ENCODE measurements at regions not wholly inside any gene's neighbourhood (a gene's known extent, or its start where the extent isn't known, plus 50 kb on each side); places are given as distances from the start of the nearest gene placed in this dataset.

DNA sequence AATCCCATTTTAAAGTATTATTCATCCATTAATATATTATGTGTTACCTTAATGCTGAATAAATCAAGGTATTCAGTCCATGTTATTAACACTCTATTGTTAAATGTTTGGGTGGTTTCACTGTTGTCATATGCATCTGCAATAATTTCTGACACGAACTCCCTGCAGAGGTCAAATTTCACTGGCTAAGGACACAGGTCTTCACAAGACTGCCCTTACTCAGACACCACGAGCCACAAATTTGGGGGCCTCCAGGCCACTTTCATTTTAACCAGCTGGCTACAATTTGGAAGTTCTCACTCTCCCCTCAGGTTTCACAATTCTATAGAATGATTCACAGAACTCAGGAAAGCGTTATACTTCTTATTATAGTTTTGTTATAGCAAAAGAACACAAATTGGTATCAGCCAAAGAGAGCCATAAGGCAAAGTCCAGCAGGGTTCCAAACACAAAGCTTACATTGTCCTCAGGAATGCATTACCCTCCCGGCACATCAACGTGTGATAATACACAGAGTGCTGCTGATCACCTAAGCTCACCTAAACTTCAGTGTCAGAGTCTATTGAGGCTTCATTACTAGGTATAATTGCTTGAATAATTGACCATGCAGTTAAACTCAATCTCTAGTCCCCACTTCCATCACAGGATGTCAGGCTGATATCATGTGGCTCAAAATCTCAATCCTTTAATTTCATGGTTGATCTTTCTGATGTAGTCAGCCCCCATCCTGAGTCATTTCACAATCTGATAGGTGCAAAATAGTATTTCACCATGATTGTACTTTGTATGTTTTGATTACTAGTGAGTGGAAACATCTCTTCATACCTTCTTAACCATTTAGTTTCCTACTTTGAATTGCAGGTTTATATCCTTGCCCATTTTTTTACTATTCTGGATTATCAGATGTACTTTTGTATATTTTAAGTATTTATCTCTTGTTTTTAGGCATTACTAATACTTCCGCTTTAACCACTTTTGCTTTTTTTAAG is 441.4 kb upstream of the AGTR1 start:
- ATAC-seq (no peak), DNase-seq (ENCODE audit: low spot score) (no peak)

DNA sequence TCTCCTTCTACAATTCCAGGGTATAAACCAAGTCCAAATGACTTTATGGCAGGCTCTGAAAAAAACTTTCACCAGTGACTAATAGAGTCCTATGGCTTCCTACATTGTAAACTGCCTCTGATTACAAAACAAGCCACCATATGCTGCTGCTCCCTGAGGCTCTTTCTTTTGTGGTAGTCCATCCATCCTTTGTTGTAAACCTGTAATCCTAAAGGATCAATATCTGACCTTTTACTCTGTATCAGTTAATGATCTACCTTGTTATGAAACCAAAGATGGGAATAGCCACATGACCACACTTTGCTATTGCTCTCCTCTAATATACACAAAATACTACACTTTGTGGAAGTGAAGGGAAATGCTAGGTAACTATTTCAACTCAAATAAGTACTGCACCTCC is 434.7 kb upstream of the AGTR1 start:
- ATAC-seq (peak; percentile 60), DNase-seq (ENCODE audit: low spot score) (no peak)

DNA sequence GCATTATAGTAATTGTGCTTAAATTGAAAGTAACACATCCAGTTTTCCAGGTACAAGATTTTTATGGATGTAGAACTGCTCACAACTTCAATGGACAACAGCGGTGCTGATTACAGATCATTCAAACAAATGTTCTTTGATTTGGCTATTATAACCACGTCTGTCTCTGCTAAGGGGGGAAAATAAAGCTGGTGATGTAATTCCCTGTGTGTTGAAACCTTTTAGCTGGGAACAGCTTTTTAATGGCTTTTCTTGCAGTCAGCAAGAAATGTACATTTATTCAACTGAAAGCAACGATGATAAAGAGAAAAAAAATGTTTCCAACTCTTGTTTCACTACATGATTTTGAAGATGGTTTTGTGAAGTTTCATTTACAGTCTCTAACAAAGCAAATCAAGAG is 431.9 kb upstream of the AGTR1 start:
- ATAC-seq (no peak), DNase-seq (ENCODE audit: low spot score) (no peak)

DNA sequence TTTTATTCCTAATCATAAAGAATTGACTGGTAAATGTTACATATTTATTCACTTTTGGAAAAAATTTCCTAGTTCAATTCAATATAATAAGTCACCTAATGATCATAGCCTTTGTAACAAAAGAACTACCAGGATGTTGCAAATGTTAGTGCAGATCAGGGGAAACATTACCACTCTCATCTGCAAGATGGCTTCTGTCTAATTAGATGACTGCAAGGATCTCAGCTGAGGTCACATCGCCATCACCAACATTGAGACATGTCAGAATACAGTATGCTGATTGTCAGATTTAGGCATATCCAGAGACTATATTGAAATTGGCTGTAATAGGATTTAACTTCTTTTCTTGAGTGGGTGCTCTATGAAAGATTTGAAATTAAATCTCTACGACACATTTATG is 431.4 kb upstream of the AGTR1 start:
- no peak for DNase-seq (ENCODE audit: low spot score)
- ATAC-seq, result no peak

DNA sequence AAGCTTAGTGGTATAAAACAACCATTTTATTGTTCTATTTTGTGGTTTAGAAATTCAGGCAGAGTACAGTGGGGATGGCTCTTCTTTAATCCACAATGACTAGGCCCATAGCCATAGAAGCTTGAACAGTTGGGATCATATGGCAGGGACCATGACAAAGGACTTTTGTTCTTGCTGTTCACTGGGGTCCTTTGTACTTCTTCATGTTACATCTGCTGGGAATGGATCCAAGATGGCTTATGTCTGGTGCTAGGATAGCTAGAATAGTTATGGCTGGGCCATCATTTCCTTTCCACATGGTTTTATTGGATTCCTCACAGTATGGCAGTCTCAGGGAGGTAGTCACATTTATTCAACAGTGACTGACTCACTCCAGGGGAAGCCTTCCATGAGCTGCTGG is 427.9 kb upstream of the AGTR1 start:
- no peak for ATAC-seq
- no peak for DNase-seq (ENCODE audit: low spot score)

DNA sequence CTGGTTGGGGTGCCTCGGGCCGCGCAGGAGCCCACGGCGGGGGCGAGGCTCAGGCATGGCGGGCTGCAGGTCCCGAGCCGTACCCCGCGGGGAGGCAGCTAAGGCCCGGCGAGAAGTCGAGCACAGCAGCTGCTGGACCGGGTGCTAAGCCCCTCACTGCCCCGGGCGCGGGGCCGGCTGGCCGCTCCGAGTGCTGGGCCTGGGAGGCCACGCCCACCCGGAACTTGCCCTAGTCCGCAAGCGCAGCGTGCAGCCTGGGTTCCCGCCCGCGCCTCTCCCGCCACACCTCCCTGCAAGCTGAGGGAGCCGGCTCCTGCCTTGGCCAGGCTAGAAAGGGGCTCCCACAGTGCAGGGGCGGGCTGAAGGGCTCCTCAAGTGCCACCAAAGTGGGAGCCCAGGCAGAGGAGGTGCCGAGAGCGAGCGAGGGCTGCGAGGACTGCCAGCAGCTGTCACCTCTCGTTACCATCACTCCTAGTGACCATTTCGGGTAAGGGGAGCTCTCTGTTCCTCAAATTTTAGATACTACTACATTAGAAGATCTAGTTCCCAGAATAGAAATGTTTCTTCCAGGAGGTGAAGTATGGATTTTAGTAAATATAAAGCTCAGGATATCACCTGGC is 417.0 kb upstream of the AGTR1 start:
- ATAC-seq (no peak), DNase-seq (ENCODE audit: low spot score) (no peak)

DNA sequence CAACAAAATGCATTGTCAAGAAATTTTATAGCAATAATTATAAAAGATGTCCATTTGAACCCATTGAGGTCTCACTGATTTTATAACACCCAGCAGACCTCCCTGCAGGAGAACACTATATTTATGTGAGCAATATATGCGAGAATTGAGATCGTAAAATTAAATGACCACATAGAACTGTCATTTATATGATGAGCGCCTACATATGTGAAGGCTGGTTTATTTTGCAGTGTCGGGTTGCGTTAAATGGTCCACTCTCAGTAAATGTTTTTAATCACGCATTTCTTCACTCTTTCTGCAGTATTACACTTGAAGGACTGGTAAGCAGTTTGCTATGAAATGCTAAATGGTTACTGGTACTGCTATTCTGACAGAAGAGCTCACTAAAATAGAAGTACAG is 408.5 kb upstream of the AGTR1 start:
- DNase-seq (ENCODE audit: low spot score) (no peak), ATAC-seq (no peak)

DNA sequence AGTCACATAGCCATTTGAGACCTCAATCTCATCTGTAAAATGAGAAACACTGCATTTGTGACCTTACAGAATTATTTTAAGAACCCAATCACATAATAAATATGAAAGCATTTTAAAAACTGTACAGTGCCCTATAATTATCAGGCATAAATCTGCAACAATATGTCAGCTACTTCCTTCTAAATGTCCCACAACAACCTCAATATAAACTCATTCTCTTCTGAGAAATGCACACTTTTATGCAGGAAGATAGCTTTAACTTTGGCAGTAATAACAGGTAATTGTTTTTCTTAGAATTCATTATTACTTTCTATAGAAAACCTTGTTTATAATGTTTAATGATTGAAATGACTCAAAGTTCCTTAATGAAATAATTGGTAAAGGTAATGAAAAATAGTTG is 400.7 kb upstream of the AGTR1 start:
- DNase-seq (ENCODE audit: low spot score), result no peak
- ATAC-seq, result no peak

DNA sequence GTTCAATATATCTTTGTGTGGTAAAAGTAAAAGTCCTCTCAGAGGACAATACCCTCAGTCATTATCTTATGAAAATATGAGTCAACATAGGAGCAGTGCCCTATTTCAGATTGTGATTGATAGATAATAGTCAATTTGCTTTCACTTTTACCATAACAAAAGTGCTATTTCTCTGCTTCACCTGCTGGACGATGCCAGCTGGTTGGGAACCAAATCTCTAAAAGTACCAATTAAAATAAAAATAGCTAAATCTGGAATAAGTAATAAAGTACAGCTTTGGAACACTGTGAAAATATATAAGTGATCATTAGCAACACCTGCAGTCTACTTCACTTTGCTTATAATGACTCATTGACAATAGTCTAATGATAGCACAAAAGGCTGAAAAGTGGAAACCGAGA is 390.3 kb upstream of the AGTR1 start:
- ATAC-seq (no peak), DNase-seq (ENCODE audit: low spot score) (no peak)

DNA sequence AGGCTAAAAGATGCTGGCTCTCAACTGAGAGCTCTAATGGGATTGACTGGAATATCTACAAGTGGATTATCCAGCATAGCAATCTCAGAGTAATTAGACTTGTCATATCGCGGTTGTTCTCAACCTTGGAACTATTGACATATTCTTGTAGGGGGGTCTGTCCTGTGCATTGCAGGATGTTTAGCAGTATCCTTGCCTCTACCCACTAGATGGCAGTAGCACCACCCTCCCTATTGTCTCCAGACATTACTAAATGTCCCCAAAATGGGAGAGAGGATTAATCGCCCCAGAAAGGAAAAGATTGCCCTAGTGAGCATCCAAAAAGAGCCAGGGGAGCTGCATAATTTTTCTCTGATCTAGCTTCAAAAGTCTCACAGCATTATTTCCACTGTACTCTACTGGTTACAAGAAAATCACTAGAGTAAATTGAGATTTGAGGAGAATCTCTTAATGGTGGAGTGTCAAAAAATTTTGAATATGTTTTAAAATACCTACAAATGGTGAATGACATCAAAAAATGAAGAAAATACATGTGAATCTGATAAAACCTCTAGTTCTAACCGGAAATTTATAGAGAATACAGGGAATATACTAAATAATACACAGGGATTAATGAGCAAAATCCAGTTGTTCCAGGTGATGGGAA is 388.2 kb upstream of the AGTR1 start:
- ATAC-seq, result peak; percentile 87
- DNase-seq (ENCODE audit: low spot score), result no peak

DNA sequence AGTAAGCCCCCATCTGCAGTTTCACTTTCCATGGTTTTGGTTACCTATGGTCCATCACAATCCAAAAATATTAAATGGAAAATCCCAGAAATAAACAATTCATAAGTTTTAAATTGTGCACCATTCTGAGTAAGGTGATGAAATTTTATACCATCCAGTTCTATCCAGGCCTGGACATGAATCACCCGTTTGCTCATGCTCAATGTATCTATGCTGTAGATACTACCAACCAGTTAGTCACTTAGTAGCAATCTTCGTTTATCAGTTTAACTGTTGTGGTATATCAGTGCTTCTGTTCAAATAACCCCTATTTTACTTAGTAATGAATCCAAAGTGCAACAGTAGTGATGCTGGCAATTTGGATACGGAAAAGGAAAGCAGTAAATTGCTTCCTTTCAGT is 381.9 kb upstream of the AGTR1 start:
- ATAC-seq, result no peak
- DNase-seq (ENCODE audit: low spot score), result no peak

DNA sequence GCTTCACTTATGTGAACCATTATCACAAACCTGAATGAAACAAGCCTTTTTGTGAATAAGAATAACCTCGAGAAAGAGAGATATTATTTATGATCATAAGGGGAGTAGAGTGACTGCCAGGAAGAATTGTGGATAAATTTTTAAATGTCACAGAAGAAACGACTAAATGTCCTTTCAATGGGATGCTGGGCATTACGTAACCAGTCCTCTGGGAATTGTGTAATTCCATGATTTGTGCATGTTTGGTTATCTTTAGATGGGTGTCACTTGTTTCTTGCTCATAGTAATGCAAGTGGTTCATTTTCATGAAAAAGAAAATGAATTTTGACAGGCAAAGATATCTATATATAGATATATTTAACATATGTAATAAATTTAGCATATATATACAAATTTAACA is 379.5 kb upstream of the AGTR1 start:
- ATAC-seq (no peak), DNase-seq (ENCODE audit: low spot score) (no peak)

DNA sequence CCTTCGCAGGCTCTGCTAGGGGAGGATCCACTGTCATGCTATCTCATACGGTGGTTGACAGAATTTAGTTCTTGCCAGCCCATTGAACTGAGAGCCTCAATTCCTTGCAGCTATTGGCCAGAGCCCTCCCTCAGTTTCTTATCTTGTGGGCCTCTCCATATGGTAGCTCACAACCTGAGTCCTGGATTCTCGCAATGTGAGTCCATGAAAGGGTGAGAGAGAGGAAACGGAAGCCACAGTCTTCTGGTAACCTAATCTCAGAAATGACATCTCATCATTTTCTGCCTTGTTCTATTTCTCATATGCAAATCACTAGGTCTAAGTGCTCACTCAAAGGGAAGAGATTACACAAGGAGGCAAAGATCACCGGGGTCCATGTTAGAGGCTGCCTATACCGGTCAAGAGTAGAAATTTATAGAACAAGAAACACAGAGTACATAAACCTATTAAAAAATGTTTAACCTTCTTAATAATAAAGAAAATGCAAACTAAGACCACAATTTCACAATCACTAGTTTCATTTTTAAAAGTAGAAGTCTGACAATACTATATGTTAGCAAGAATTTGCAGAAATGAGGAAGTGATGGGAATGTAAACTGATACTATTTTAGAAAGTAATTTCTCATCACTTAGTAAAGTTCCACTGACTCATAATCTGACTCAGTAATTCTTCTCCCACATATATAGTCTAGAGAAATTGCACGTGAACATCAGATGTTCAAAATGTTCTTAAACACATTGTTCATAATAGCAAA is 378.4 kb upstream of the AGTR1 start:
- no peak for DNase-seq (ENCODE audit: low spot score)
- no peak for ATAC-seq

DNA sequence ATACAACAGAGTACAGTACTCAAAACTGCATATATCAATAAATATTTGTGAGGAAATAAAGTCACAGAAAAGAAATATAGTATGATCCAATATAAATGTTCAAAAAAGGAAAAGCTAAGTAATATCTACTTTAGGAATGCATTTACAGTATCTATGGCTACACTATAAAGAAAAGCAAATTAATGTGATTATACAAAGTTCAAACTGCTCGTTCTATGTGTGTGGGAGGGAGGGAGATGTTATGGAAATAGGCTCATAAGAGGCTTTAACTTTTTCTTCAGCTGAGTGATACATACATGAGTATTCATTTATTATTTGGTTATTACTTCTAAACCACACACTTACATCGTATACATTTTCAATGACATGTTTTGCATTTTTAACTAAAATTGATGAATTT is 377.7 kb upstream of the AGTR1 start:
- no peak for DNase-seq (ENCODE audit: low spot score)
- ATAC-seq, result no peak

DNA sequence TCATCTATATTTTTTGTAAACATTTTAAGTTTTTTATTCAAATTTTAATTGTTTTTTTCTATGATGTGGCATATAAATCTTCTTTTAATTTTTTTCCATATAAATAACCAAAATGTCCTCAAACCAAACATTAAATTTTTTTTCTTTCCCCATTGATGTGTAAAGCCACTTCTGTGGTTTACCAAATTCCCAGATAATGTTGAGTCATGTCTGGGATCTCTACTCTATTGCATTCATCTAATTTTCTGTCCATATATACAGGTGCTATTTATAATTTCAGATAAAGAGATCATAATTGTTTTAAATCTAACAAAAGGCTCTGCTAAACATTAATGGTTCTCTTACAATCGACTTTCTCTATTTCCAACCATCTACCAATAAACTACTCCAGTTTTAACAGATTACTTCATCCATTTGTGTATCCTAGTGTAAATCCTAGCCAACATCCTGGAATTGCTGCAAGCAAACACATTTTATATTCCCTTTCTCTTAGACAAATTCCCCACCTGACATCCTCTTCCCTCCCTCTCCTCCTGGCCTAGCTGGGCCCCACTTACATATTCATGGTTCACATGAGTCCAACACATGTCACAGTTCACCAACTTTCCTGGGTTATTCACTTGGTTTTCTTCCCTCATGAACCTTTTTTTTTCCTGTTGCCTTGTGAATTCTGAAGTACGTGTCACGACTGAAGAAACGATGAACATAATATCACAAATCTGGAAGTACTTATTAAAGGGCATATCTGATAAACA is 368.0 kb upstream of the AGTR1 start:
- ATAC-seq (no peak), DNase-seq (ENCODE audit: low spot score) (no peak)

DNA sequence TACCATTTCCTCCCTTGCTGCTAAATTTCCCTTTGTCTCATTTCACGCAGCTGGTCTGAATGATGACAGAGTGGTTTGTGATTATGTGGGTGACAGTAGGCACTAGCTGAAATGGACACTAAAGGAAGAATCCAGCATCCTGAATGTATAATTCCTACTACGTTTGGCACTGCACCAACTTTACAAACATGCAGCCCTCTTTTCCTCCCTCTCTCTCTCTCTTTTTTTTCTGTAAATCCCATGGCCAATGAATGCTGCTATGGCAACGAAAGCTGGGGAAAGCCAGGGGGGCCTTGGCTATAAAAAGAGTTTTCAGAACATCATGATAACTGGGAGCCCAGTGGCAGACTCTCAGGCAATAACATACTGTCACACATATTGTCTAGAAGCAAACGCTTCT is 367.2 kb upstream of the AGTR1 start:
- ATAC-seq (no peak), DNase-seq (ENCODE audit: low spot score) (no peak)

DNA sequence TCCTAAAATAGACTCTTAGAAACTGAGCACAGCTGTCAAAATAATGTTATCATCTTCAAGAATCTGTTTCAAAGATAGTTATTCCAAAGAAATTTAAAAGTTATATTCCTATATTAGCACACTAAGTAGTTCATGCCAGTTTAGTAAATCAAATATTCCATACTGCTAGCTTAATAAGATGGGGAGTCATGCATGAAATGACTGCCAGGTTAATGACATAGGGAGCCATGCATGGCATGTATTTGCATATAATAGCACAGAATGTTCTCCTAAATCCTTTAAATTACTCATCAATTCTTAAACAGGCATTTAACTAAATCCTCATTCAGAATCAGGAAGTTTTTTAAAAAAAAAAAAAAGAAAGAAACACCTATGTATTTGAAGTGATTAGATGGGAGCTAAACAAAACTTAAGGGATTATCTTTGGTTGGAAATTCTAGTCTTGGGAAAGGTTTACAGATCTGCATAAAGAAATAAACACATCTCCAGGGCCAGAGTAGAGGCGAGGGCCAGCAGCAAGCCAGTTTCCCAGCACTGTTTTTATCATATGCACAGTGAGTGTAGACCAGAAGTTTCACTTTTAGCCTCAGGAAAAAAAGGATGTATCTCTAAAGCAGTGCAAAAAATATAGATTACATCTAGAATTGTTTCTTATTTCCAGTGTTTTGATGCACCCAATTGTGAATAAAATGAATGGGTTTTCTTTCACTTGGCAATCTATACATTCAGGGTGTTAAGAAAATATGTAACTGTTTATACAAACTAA is 366.4 kb upstream of the AGTR1 start:
- no peak for ATAC-seq
- no peak for DNase-seq (ENCODE audit: low spot score)

DNA sequence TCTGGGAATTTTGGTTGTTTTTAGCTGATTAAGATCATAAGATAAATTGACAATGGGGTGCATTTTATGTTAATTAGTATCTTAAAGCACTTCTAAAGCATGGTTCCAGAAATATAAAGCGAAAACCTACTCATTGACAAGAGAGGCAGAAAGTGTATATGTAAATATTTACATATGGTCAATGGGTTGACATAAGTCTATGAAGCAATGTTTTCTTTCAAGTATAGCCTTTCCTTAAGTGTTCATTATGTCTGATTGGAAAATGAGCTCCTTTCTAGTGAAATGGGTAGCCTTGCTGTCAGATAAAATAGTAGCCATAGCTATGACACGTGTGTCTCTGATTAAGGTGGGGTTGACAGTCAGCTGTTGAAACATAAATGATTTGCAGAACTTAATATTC is 365.2 kb upstream of the AGTR1 start:
- ATAC-seq (no peak), DNase-seq (ENCODE audit: low spot score) (no peak)

DNA sequence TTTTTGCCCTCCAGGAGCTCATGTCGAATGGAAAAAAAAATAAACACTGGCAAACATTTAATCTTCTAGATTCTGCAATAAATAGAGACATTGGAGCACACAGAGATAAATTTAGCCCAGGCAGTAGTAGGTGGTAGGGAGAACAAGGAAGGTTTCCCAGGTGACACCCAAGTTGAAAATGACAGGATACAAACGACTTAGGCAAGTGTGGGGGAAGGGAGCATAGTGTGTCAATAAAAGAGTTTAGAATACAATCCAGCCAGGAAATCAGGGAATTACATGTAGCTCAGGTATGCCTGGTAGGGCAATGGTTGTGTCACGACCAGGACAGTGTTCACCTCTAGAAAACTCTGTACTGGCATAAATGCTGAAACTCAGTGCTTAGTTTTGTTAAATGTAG is 364.6 kb upstream of the AGTR1 start:
- ATAC-seq (no peak), DNase-seq (ENCODE audit: low spot score) (no peak)

DNA sequence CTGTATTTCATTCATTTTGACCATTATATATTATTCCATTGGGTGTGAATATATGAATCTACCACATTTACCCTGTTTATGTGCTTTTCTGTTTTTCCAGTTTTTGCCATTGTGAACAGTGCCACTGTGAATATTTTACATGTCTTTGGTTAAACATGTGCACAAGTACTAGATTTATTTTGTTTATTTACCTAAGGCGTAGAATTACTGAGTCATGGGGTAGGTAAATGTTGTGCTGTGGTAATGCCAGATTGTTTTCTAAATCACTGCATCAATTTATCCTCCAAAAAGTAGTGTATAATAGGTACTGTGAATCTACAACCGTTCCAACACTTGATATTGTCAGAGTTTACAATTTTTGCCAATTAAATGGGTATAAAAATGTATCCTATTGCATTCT is 362.1 kb upstream of the AGTR1 start:
- no peak for DNase-seq (ENCODE audit: low spot score)
- ATAC-seq, result no peak
